ENCODE measurements at regions not wholly inside any gene's neighbourhood (a gene's known extent, or its start where the extent isn't known, plus 50 kb on each side); places are given as distances from the start of the nearest gene placed in this dataset.

- Histone ChIP-seq H3K4me1 (ENCODE audit: control insufficient read depth in 1 of 2, insufficient read depth in 2 of 2, low read length in 2 of 2) (no peaks in the 10 kb centered on the region), H3K9ac (ENCODE audit: low read length) (no peak overlapping the region)
Measured at GRCh38 chr2:192369969-192370368, 175.2 kb upstream of the TMEFF2 start.

GRCh38 chr2:192357217-192357616 is 162.5 kb upstream of the TMEFF2 start:
- H3K4me3 ChIP-seq (ENCODE audit: low read depth, low read length), result no peak overlapping the region
- no peak overlapping the region for H2AFZ ChIP-seq (ENCODE audit: insufficient read depth, low read length, poor library complexity)
- no peak overlapping the region for H2BK5ac ChIP-seq (ENCODE audit: low read depth, low read length, poor library complexity)
- H3K27ac ChIP-seq (ENCODE audit: low read depth, low read length), result no peak overlapping the region
- no peak overlapping the region for H2BK12ac ChIP-seq (ENCODE audit: low read length)
- no peak overlapping the region for H3K4ac ChIP-seq (ENCODE audit: low read depth, low read length)
- H3K9ac ChIP-seq (ENCODE audit: low read length), result no peak overlapping the region
- H3K27me3 ChIP-seq (ENCODE audit: insufficient read depth, low read length), result no peaks in the 10 kb centered on the region
- WGBS (ENCODE audit: extremely low coverage, insufficient coverage, insufficient read length), result no CpG with 5 or more reads among the region's 3 CpGs
- H3K23ac ChIP-seq (ENCODE audit: low read length), result no peak overlapping the region
- H3K36me3 ChIP-seq (ENCODE audit: control insufficient read depth in 1 of 2, insufficient read depth in 2 of 2, low read length in 2 of 2), result no peaks in the 10 kb centered on the region
- no peak overlapping the region for H2AK5ac ChIP-seq (ENCODE audit: low read length)
- H3K79me1 ChIP-seq (ENCODE audit: low read length), result no peaks in the 10 kb centered on the region
- no peaks in the 10 kb centered on the region for H3K79me2 ChIP-seq (ENCODE audit: control insufficient read depth, insufficient read depth, low read length, poor library complexity)
- no peak overlapping the region for H4K91ac ChIP-seq (ENCODE audit: low read depth, low read length)
- no peaks in the 10 kb centered on the region for H3K4me1 ChIP-seq (ENCODE audit: control insufficient read depth in 1 of 2, insufficient read depth in 2 of 2, low read length in 2 of 2)
- no peak overlapping the region for H4K12ac ChIP-seq (ENCODE audit: low read depth, low read length)
- H3K14ac ChIP-seq (ENCODE audit: low read length), result no peak overlapping the region
- no peak overlapping the region for H3K4me2 ChIP-seq (ENCODE audit: low read length)
- H4K8ac ChIP-seq (ENCODE audit: low read depth, low read length), result no peak overlapping the region
- H3K9me3 ChIP-seq (ENCODE audit: insufficient read depth, low read depth, low read length), result no peaks in the 10 kb centered on the region
- H3K18ac ChIP-seq (ENCODE audit: low read length), result no peak overlapping the region
- H2BK120ac ChIP-seq (ENCODE audit: insufficient read depth, low read length, poor library complexity), result no peak overlapping the region
- DNase-seq, result no peak

More at GRCh38 chr2:192369969-192370368, 175.2 kb upstream of the TMEFF2 start:
- no peaks in the 10 kb centered on the region for H3K79me1 ChIP-seq (ENCODE audit: low read length)
- no peaks in the 10 kb centered on the region for H3K27me3 ChIP-seq (ENCODE audit: insufficient read depth, low read length)
- no peak overlapping the region for H3K18ac ChIP-seq (ENCODE audit: low read length)
- H3K4me3 ChIP-seq (ENCODE audit: low read depth, low read length), result no peak overlapping the region
- H3K23ac ChIP-seq (ENCODE audit: low read length), result no peak overlapping the region
- no peak overlapping the region for H2AK5ac ChIP-seq (ENCODE audit: low read length)
- no peak overlapping the region for H2BK12ac ChIP-seq (ENCODE audit: low read length)
- WGBS (ENCODE audit: extremely low coverage, insufficient coverage, insufficient read length), result no CpG with 5 or more reads among the region's 3 CpGs
- H3K4me2 ChIP-seq (ENCODE audit: low read length), result no peak overlapping the region
- no peak overlapping the region for H3K14ac ChIP-seq (ENCODE audit: low read length)
- no peak overlapping the region for H4K91ac ChIP-seq (ENCODE audit: low read depth, low read length)
- no peaks in the 10 kb centered on the region for H3K79me2 ChIP-seq (ENCODE audit: control insufficient read depth, insufficient read depth, low read length, poor library complexity)
- no peak for DNase-seq
- H2AFZ ChIP-seq (ENCODE audit: insufficient read depth, low read length, poor library complexity), result no peak overlapping the region
- H3K4ac ChIP-seq (ENCODE audit: low read depth, low read length), result no peak overlapping the region
- H3K27ac ChIP-seq (ENCODE audit: low read depth, low read length), result no peak overlapping the region
- no peaks in the 10 kb centered on the region for H3K9me3 ChIP-seq (ENCODE audit: insufficient read depth, low read depth, low read length)
- H4K8ac ChIP-seq (ENCODE audit: low read depth, low read length), result no peak overlapping the region
- H3K36me3 ChIP-seq (ENCODE audit: control insufficient read depth in 1 of 2, insufficient read depth in 2 of 2, low read length in 2 of 2), result no peaks in the 10 kb centered on the region
- no peak overlapping the region for H2BK120ac ChIP-seq (ENCODE audit: insufficient read depth, low read length, poor library complexity)
- H2BK5ac ChIP-seq (ENCODE audit: low read depth, low read length, poor library complexity), result no peak overlapping the region
- no peak overlapping the region for H4K12ac ChIP-seq (ENCODE audit: low read depth, low read length)

- H2AFZ ChIP-seq (ENCODE audit: insufficient read depth, low read length, poor library complexity), result no peak overlapping the region
- DNase-seq, result no peak
- no peak overlapping the region for H2AK5ac ChIP-seq (ENCODE audit: low read length)
- no peak overlapping the region for H2BK120ac ChIP-seq (ENCODE audit: insufficient read depth, low read length, poor library complexity)
- H3K4me1 ChIP-seq (ENCODE audit: control insufficient read depth in 1 of 2, insufficient read depth in 2 of 2, low read length in 2 of 2), result no peaks in the 10 kb centered on the region
- no peak overlapping the region for H3K4ac ChIP-seq (ENCODE audit: low read depth, low read length)
- no peak overlapping the region for H3K4me2 ChIP-seq (ENCODE audit: low read length)
- H2BK5ac ChIP-seq (ENCODE audit: low read depth, low read length, poor library complexity), result no peak overlapping the region
- H2BK12ac ChIP-seq (ENCODE audit: low read length), result no peak overlapping the region
- H3K9ac ChIP-seq (ENCODE audit: low read length), result no peak overlapping the region
- no peaks in the 10 kb centered on the region for H3K79me1 ChIP-seq (ENCODE audit: low read length)
- no peak overlapping the region for H3K23ac ChIP-seq (ENCODE audit: low read length)
- no peak overlapping the region for H3K14ac ChIP-seq (ENCODE audit: low read length)
- H3K27me3 ChIP-seq (ENCODE audit: insufficient read depth, low read length), result no peaks in the 10 kb centered on the region
- no peak overlapping the region for H3K18ac ChIP-seq (ENCODE audit: low read length)
- WGBS (ENCODE audit: extremely low coverage, insufficient coverage, insufficient read length), result no CpG with 5 or more reads among the region's 3 CpGs
- H4K91ac ChIP-seq (ENCODE audit: low read depth, low read length), result no peak overlapping the region
- no peaks in the 10 kb centered on the region for H3K9me3 ChIP-seq (ENCODE audit: insufficient read depth, low read depth, low read length)
- no peak overlapping the region for H4K8ac ChIP-seq (ENCODE audit: low read depth, low read length)
- no peak overlapping the region for H3K4me3 ChIP-seq (ENCODE audit: low read depth, low read length)
- no peaks in the 10 kb centered on the region for H3K79me2 ChIP-seq (ENCODE audit: control insufficient read depth, insufficient read depth, low read length, poor library complexity)
- H3K27ac ChIP-seq (ENCODE audit: low read depth, low read length), result no peak overlapping the region
- H3K36me3 ChIP-seq (ENCODE audit: control insufficient read depth in 1 of 2, insufficient read depth in 2 of 2, low read length in 2 of 2), result no peaks in the 10 kb centered on the region
- H4K12ac ChIP-seq (ENCODE audit: low read depth, low read length), result no peak overlapping the region
Measured at GRCh38 chr2:192354512-192355244, 159.9 kb upstream of the TMEFF2 start.

GRCh38 chr2:192347542-192347941 is 152.8 kb upstream of the TMEFF2 start:
- H3K18ac ChIP-seq (ENCODE audit: low read length), result no peak overlapping the region
- no peaks in the 10 kb centered on the region for H3K4me1 ChIP-seq (ENCODE audit: control insufficient read depth in 1 of 2, insufficient read depth in 2 of 2, low read length in 2 of 2)
- H4K91ac ChIP-seq (ENCODE audit: low read depth, low read length), result no peak overlapping the region
- no peak overlapping the region for H2AK5ac ChIP-seq (ENCODE audit: low read length)
- no peak overlapping the region for H4K8ac ChIP-seq (ENCODE audit: low read depth, low read length)
- H2BK120ac ChIP-seq (ENCODE audit: insufficient read depth, low read length, poor library complexity), result no peak overlapping the region
- no peak overlapping the region for H4K12ac ChIP-seq (ENCODE audit: low read depth, low read length)
- no peak for DNase-seq
- no peaks in the 10 kb centered on the region for H3K9me3 ChIP-seq (ENCODE audit: insufficient read depth, low read depth, low read length)
- H3K4me2 ChIP-seq (ENCODE audit: low read length), result no peak overlapping the region
- no peak overlapping the region for H3K14ac ChIP-seq (ENCODE audit: low read length)
- no peak overlapping the region for H2BK12ac ChIP-seq (ENCODE audit: low read length)
- no peak overlapping the region for H3K9ac ChIP-seq (ENCODE audit: low read length)
- no peak overlapping the region for H3K4me3 ChIP-seq (ENCODE audit: low read depth, low read length)
- H3K27me3 ChIP-seq (ENCODE audit: insufficient read depth, low read length), result no peaks in the 10 kb centered on the region
- H3K23ac ChIP-seq (ENCODE audit: low read length), result no peak overlapping the region
- H3K4ac ChIP-seq (ENCODE audit: low read depth, low read length), result no peak overlapping the region
- H3K27ac ChIP-seq (ENCODE audit: low read depth, low read length), result no peak overlapping the region
- no peak overlapping the region for H2AFZ ChIP-seq (ENCODE audit: insufficient read depth, low read length, poor library complexity)
- WGBS (ENCODE audit: extremely low coverage, insufficient coverage, insufficient read length), result no CpG with 5 or more reads among the region's 3 CpGs
- H3K79me2 ChIP-seq (ENCODE audit: control insufficient read depth, insufficient read depth, low read length, poor library complexity), result no peaks in the 10 kb centered on the region
- H2BK5ac ChIP-seq (ENCODE audit: low read depth, low read length, poor library complexity), result no peak overlapping the region
- H3K36me3 ChIP-seq (ENCODE audit: control insufficient read depth in 1 of 2, insufficient read depth in 2 of 2, low read length in 2 of 2), result no peaks in the 10 kb centered on the region
- no peaks in the 10 kb centered on the region for H3K79me1 ChIP-seq (ENCODE audit: low read length)

Measured in trophoblast cell (in vitro differentiated cells and primary cell).